Breast epithelium (tissue), 4 donors: ENCODE measurements at regions not wholly inside any gene's neighbourhood (a gene's known extent, or its start where the extent isn't known, plus 50 kb on each side); places are given as distances from the start of the nearest gene placed in this dataset.

Source experiments
- DNase-seq, 2 donors: peaks; one replicate each; pipeline ENCODE4 v3.0.0-alpha.2; 2019; ENCODE audit warnings: low spot score in 2 of 2
- H3K27ac ChIP-seq, 2 donors: fragments of 200-600 bp; sonication (generic) in 1 of 2; one replicate each; pipeline ENCODE4 v1.5.1; 2016 to 2019; ENCODE audit warnings: mild to moderate bottlenecking in 1 of 2
- H3K27me3 ChIP-seq, 2 donors: fragments of 200-600 bp; sonication (generic) in 1 of 2; one replicate each; pipeline versions ENCODE4 v1.5.1 to v1.6.0; 2017 to 2019; ENCODE audit warnings: control low read depth in 1 of 2, mild to moderate bottlenecking in 1 of 2
- H3K36me3 ChIP-seq: fragments of 200-600 bp; one replicate; pipeline ENCODE4 v1.5.1; 2019
- H3K4me1 ChIP-seq, 2 donors: fragments of 200-600 bp; sonication (generic); one replicate each; pipeline ENCODE4 v1.5.1; 2016 to 2019; ENCODE audit warnings: control low read depth in 1 of 2
- H3K4me3 ChIP-seq, 3 donors: fragments of 200-600 bp; sonication (generic); 1 replicate in 2 of 3; 2 replicates in 1 of 3; pipeline ENCODE4 v1.5.1; 2016 to 2019; ENCODE audit warnings: mild to moderate bottlenecking in 3 of 3, moderate library complexity in 2 of 3
- H3K9me3 ChIP-seq, 2 donors: fragments of 200-600 bp; sonication (generic) in 1 of 2; one replicate each; pipeline ENCODE4 v1.5.1; 2016 to 2019; ENCODE audit warnings: control low read depth in 1 of 2
- POLR2A ChIP-seq: fragments of 450-650 bp; IDR thresholded peaks from one replicate; pipeline ENCODE4 v1.6.1; 2016; ENCODE audit warnings: antibody characterized with exemption, mild to moderate bottlenecking, moderate library complexity
- POLR2AphosphoS5 ChIP-seq, 3 donors: sonication (generic); formaldehyde crosslinking; IDR thresholded peaks; one replicate each; pipeline ENCODE4 v1.6.1; 2017; ENCODE audit warnings: antibody characterized with exemption in 3 of 3
- intact Hi-C: fragments of 100-400 bp; cut with DNase I; formaldehyde crosslinking; loops from one replicate; pipeline ENCODE4 v1.15.1; 2023; ENCODE audit warnings: low total_unique reads
- TF ChIP-seq, protein P1 (sequence below), 3 donors: fragments of 450-650 bp; IDR thresholded peaks; one replicate each; pipeline ENCODE4 v1.5.1; 2016 to 2017; ENCODE audit warnings: antibody characterized with exemption in 3 of 3, mild to moderate bottlenecking in 3 of 3, moderate library complexity in 3 of 3

DNA sequence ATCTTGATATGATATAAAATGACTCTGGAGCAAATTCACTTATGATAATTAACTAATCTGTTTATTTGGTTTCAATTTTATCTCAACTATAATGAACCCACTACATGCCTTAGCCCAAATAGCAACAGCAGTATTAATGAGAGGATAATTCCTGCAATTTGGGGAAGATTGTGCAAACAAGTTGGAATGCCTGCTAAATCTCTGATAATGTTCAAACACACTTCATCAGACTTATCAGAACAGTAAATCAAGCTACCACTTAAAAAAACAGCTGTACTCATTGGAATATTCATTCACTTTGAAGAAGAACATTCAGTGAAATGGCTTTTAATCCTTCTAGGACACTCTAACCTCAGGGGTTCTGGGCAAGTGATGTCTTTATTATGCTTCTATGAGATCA, 85.4 kb downstream of the CBLN4 start:
- intact Hi-C loops, result no loop called here
- Histone ChIP-seq H3K27ac (no peak overlapping the region), H3K4me3 (no peak overlapping the region), H3K27me3 (no peaks in the 10 kb centered on the region), H3K36me3 (no peaks in the 10 kb centered on the region), H3K4me1 (no peaks in the 10 kb centered on the region), H3K9me3 (peaks cover 0 to 16% of the 10 kb centered on the region in 2 donors)
- TF ChIP-seq, protein P1, sequence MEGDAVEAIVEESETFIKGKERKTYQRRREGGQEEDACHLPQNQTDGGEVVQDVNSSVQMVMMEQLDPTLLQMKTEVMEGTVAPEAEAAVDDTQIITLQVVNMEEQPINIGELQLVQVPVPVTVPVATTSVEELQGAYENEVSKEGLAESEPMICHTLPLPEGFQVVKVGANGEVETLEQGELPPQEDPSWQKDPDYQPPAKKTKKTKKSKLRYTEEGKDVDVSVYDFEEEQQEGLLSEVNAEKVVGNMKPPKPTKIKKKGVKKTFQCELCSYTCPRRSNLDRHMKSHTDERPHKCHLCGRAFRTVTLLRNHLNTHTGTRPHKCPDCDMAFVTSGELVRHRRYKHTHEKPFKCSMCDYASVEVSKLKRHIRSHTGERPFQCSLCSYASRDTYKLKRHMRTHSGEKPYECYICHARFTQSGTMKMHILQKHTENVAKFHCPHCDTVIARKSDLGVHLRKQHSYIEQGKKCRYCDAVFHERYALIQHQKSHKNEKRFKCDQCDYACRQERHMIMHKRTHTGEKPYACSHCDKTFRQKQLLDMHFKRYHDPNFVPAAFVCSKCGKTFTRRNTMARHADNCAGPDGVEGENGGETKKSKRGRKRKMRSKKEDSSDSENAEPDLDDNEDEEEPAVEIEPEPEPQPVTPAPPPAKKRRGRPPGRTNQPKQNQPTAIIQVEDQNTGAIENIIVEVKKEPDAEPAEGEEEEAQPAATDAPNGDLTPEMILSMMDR (IDR thresholded peaks at IDR 0.05), result no peak
- TF ChIP-seq POLR2A (no peak), POLR2AphosphoS5 (IDR thresholded peaks at IDR 0.05) (no peak)
- DNase-seq, result no peak

DNA sequence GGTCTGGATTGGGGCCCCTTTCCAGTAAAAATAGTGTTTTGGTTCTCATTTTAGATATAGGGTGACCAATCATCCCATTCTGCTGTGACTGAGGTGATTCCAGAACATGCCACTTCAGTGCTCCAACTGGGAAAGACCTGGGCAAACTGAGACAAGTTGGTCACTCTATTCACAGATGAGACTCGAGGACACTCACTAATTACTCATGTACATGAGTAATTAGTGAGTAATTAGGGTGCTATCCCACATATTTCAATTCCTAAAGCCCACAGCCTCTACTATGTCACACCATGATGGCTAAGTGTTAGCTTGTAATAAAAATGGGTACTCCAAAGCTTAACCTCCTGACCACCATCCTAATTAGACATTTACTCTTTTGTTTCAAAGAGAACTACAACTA, 86.0 kb downstream of the CBLN4 start:
- Histone ChIP-seq H3K9me3 (peaks cover 0 to 16% of the 10 kb centered on the region in 2 donors), H3K27ac (no peak overlapping the region), H3K4me3 (no peak overlapping the region), H3K36me3 (no peaks in the 10 kb centered on the region), H3K4me1 (no peaks in the 10 kb centered on the region), H3K27me3 (no peaks in the 10 kb centered on the region)
- intact Hi-C loops, result no loop called here
- DNase-seq, result no peak
- TF ChIP-seq POLR2A (no peak), POLR2AphosphoS5 (IDR thresholded peaks at IDR 0.05) (no peak)

DNA sequence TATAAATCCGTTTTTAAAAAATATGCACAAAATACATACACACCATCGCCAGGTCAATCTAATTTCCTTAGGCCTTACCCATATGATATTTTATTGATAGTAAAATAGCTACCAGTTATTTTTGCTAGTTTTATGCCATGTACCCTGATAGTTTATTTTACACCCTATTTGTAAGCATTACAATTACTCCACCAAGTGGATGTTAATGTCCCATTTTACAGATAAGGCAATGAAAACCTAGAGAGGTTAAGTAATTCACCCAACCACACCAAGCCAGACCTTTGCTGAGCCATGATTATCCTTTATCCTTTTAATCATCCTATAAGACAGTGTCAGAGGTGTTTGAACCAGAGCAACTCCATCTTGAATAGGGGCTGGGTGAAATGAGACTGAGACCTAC, 86.8 kb downstream of the CBLN4 start:
- TF ChIP-seq POLR2AphosphoS5 (IDR thresholded peaks at IDR 0.05) (no peak), POLR2A (no peak)
- TF ChIP-seq, protein P1 (IDR thresholded peaks at IDR 0.05), result no peak
- H3K27ac ChIP-seq, result no peak overlapping the region
- intact Hi-C loops, result no loop called here
- H3K27me3 ChIP-seq, result no peaks in the 10 kb centered on the region
- no peaks in the 10 kb centered on the region for H3K4me1 ChIP-seq
- DNase-seq, result no peak
- peaks cover 0 to 16% of the 10 kb centered on the region in 2 donors for H3K9me3 ChIP-seq
- no peaks in the 10 kb centered on the region for H3K36me3 ChIP-seq
- H3K4me3 ChIP-seq, result no peak overlapping the region

DNA sequence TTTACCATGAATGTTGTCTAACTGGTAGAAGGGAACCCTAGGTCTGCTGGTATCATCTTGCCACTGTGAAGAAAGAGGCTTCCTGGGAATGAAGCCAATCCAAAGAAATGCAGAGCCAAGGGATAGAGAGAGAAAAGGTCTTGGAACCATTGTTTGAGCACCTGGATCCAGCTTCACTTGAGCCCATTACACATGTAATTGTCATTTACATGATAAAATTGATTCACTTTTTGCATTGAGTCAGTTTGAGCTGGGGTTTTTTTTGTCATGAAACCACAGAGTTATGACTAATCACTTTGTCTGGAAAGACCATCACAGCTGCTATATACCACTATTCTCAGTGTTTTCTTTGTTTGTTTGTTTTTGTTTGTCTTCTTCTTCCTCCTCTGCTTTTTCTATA, 112.3 kb downstream of the CBLN4 start:
- intact Hi-C loops, result no loop called here

DNA sequence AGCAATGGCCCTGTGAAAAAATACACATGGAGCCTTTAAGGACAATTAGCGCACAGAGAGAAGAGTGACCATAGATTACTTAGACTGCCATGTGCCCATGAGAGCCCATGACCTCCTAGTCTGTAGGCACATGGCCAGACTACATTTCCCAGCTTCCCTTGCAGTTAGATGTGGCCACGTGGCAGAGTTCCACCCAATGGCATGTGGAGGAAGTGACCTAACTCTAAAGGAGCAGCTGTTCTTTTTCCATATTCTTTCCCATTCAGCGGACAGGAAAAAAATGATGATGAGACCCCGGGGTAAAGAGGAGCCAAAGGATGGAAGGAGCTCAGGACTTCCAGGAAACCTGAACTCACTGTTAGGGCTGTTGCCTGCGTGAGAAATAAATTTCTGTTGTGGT, 116.6 kb downstream of the CBLN4 start:
- Histone ChIP-seq H3K36me3 (no peaks in the 10 kb centered on the region), H3K9me3 (no peaks in the 10 kb centered on the region), H3K27ac (no peak overlapping the region), H3K4me3 (no peak overlapping the region), H3K27me3 (no peaks in the 10 kb centered on the region), H3K4me1 (no peaks in the 10 kb centered on the region)
- intact Hi-C loops, result no loop called here
- TF ChIP-seq POLR2A (no peak), POLR2AphosphoS5 (IDR thresholded peaks at IDR 0.05) (no peak)
- TF ChIP-seq, protein P1 (IDR thresholded peaks at IDR 0.05), result no peak
- no peak for DNase-seq

More for the DNA sequence above, 112.3 kb downstream of the CBLN4 start:
- Histone ChIP-seq H3K4me1 (no peaks in the 10 kb centered on the region), H3K27me3 (no peaks in the 10 kb centered on the region), H3K4me3 (no peak overlapping the region), H3K36me3 (no peaks in the 10 kb centered on the region), H3K9me3 (peaks cover 0 to 7% of the 10 kb centered on the region in 2 donors), H3K27ac (no peak overlapping the region)
- TF ChIP-seq, protein P1 (IDR thresholded peaks at IDR 0.05), result no peak
- TF ChIP-seq POLR2AphosphoS5 (IDR thresholded peaks at IDR 0.05), result no peak
- no peak for TF ChIP-seq POLR2A
- no peak for DNase-seq

DNA sequence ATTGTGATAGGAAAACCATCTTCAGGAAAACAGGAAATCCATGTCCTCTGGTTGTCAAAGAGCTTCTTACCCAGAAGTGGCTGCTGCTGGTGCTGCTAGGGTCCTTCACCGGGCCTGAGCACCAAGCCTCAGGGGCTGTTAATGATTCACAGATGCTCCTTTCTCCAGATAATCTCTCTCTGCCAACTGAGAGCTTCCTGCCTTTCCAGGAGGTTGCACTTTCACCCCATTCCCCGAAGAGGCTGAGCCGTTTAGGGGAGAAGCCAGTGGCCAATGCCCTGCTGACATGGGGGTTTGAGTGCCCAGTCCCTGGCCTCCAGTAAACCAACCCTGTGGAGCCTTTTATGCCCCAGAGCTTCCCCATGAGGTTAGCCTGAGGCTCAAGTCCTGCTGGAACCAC, 122.4 kb downstream of the CBLN4 start:
- Histone ChIP-seq H3K4me3 (no peak overlapping the region), H3K27me3 (no peaks in the 10 kb centered on the region), H3K9me3 (no peaks in the 10 kb centered on the region), H3K4me1 (no peaks in the 10 kb centered on the region), H3K27ac (no peak overlapping the region), H3K36me3 (no peaks in the 10 kb centered on the region)
- TF ChIP-seq POLR2AphosphoS5 (IDR thresholded peaks at IDR 0.05), result no peak
- TF ChIP-seq, protein P1 (IDR thresholded peaks at IDR 0.05), result no peak
- intact Hi-C loops, result no loop called here
- DNase-seq, result no peak
